HCT116 (cell line): ENCODE measurements at regions not wholly inside any gene's neighbourhood (a gene's known extent, or its start where the extent isn't known, plus 50 kb on each side); places are given as distances from the start of the nearest gene placed in this dataset.
"Not testable (repeated sequence)": the region's sequence is repeated elsewhere in the genome, so short reads cannot be mapped to it uniquely, and the experiment has no call there.

Experiments
- ATAC-seq: fragments of 200-7000 bp; cut with Tn5 transposase; 2 replicates; pipeline ENCODE4 v1.9.1; 2020; ENCODE audit warnings: mild to moderate bottlenecking, moderate library complexity
- BruUV-seq: library from RNA; stranded (reverse); fragments of 400-500 nt; replicated peaks from 2 replicates; lab custom pipeline; 2021; lab: Mats Ljungman, UMichigan
- CTCF ChIA-PET: fragments of 300-600 bp; sonication (Branson Sonifier 250); formaldehyde crosslinking; loops from one replicate; lab custom pipeline; 2021; ENCODE audit warnings: antibody characterized with exemption; lab: Charles Lee
- POLR2A ChIA-PET: fragments of 300-600, 350-600 bp; sonication (Branson Sonifier 250); formaldehyde crosslinking; loops from one replicate; lab custom pipeline; 2021; ENCODE audit warnings: antibody characterized with exemption; lab: Charles Lee
- RAD21 ChIA-PET, 2 experiments: fragments of 300-600 bp; sonication (Branson Sonifier 250); formaldehyde crosslinking; loops; one replicate each; lab custom pipeline; 2023; ENCODE audit warnings: low total read pairs in 2 of 2; ENCODE audit not compliant: uncharacterized antibody in 2 of 2, unreplicated experiment in 2 of 2, low non-redundant PET in 1 of 2; lab: Charles Lee
- DNase-seq: peaks from one replicate; pipeline ENCODE4 v3.0.0-alpha.2; 2010; ENCODE audit warnings: low read depth, low spot score
- H2AFZ ChIP-seq: fragments of 200-600 bp; shearing (Covaris generic), sonication (generic); 2 replicates; pipeline ENCODE4 v1.6.1; 2017; ENCODE audit warnings: low read depth, mixed run types, mixed read lengths, antibody characterized with exemption, low read length; ENCODE audit not compliant: poor library complexity, severe bottlenecking
- H3K27ac ChIP-seq: 2 replicates; pipeline ENCODE4 v1.5.1; 2012; ENCODE audit warnings: low read depth, low read length
- H3K27me3 ChIP-seq: fragments of 200-600 bp; sonication (generic); 2 replicates; pipeline ENCODE4 v1.6.1; 2016; ENCODE audit warnings: mixed run types, low read length, mixed read lengths; ENCODE audit not compliant: insufficient read depth
- H3K36me3 ChIP-seq, 2 experiments: fragments of 200-500 bp in 1 of 2; fragments of 200-600 bp in 1 of 2; sonication (Bioruptor generic) in 1 of 2; sonication (generic) in 1 of 2; 2 replicates each; pipeline versions ENCODE4 v1.5.1 to v1.6.1; 2014 to 2016; ENCODE audit warnings: low read length in 2 of 2, inconsistent platforms in 1 of 2, mixed read lengths in 1 of 2, mixed run types in 1 of 2; ENCODE audit not compliant: insufficient read depth in 2 of 2, control insufficient read depth in 1 of 2
- H3K4me1 ChIP-seq, 2 experiments: fragments of 200-600 bp in 1 of 2; sonication (generic) in 1 of 2; 2 replicates each; pipeline versions ENCODE4 v1.5.1 to v1.6.1; 2012 to 2017; ENCODE audit warnings: low read length in 2 of 2, inconsistent platforms in 1 of 2, mild to moderate bottlenecking in 1 of 2, mixed read lengths in 1 of 2, mixed run types in 1 of 2, moderate library complexity in 1 of 2; ENCODE audit not compliant: insufficient read depth in 2 of 2, control insufficient read depth in 1 of 2
- H3K4me2 ChIP-seq: fragments of 200-600 bp; sonication (generic); 2 replicates; pipeline ENCODE4 v1.6.1; 2017; ENCODE audit warnings: mixed run types, low read length, mixed read lengths
- H3K4me3 ChIP-seq, 2 experiments: fragments of 200-600 bp in 1 of 2; sonication (generic) in 1 of 2; replicated peaks in 1 of 2; 2 replicates each; pipeline ENCODE4 v1.5.1; 2011 to 2016; ENCODE audit warnings: low read length in 2 of 2, control low read depth in 1 of 2, low read depth in 1 of 2, mild to moderate bottlenecking in 1 of 2, mixed read lengths in 1 of 2, mixed run types in 1 of 2
- H3K79me2 ChIP-seq: fragments of 200-600 bp; sonication (generic); 2 replicates; pipeline ENCODE4 v1.6.1; 2017; ENCODE audit warnings: mild to moderate bottlenecking, mixed run types, low read length, moderate library complexity, mixed read lengths; ENCODE audit not compliant: insufficient read depth
- H3K9ac ChIP-seq: fragments of 200-600 bp; sonication (generic); 2 replicates; pipeline ENCODE4 v1.6.1; 2016; ENCODE audit warnings: low read length, mixed read lengths
- H3K9me2 ChIP-seq: fragments of 200-600 bp; sonication (generic), shearing (Covaris generic); 2 replicates; pipeline ENCODE4 v1.6.1; 2017; ENCODE audit warnings: mixed run types, mild to moderate bottlenecking, moderate library complexity; ENCODE audit not compliant: insufficient read depth
- H3K9me3 ChIP-seq, 2 experiments: fragments of 200-500 bp in 1 of 2; fragments of 200-600 bp in 1 of 2; sonication (Bioruptor generic) in 1 of 2; sonication (generic) in 1 of 2; 2 replicates each; pipeline ENCODE4 v1.6.1; 2014 to 2017; ENCODE audit warnings: low read length in 2 of 2, mixed read lengths in 2 of 2, inconsistent platforms in 1 of 2, low read depth in 1 of 2, mild to moderate bottlenecking in 1 of 2, mixed run types in 1 of 2, moderate library complexity in 1 of 2; ENCODE audit not compliant: control insufficient read depth in 1 of 2, insufficient read depth in 1 of 2
- H4K20me1 ChIP-seq: fragments of 200-600 bp; sonication (generic), shearing (Covaris generic); 2 replicates; pipeline ENCODE4 v1.6.1; 2017; ENCODE audit warnings: mixed run types, mild to moderate bottlenecking, moderate library complexity; ENCODE audit not compliant: insufficient read depth
- intact Hi-C: fragments of 100-400 bp; cut with micrococcal nuclease; formaldehyde crosslinking; loops from 2 replicates; pipeline ENCODE4 v1.10.0; 2022

DNA sequence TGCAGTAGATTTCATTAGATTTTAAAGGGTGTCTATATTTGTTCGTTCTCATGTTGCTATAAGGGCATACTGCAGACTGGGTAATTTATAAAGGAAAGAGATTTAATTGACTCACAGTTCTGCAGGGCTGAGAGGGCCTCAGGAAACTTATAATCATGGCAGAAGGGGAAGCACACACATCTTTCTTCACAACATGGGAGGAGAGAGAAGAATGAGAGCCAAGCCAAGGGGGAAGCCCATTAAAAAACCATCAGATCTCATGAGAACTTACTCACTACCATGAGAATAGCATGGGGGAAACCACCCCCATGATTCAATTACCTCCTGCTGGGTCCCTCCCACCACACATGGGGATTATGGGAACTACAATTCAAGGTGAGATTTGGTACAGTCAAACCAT, 99.5 kb upstream of the TCF21 start:
- H3K9me3 ChIP-seq, intact Hi-C loops, POLR2A ChIA-PET, RAD21 ChIA-PET, H3K27me3 ChIP-seq, H3K9me2 ChIP-seq, H3K4me1 ChIP-seq, ATAC-seq, H3K27ac ChIP-seq, H3K79me2 ChIP-seq, CTCF ChIA-PET, H3K36me3 ChIP-seq, BruUV-seq, H2AFZ ChIP-seq, H4K20me1 ChIP-seq, H3K9ac ChIP-seq, DNase-seq, H3K4me3 ChIP-seq, H3K4me2 ChIP-seq: not testable (repeated sequence)

- BruUV-seq: not testable (repeated sequence)
These were observed 98.2 kb upstream of the TCF21 start for GRCh38 chr6:133790756-133791155.

DNA sequence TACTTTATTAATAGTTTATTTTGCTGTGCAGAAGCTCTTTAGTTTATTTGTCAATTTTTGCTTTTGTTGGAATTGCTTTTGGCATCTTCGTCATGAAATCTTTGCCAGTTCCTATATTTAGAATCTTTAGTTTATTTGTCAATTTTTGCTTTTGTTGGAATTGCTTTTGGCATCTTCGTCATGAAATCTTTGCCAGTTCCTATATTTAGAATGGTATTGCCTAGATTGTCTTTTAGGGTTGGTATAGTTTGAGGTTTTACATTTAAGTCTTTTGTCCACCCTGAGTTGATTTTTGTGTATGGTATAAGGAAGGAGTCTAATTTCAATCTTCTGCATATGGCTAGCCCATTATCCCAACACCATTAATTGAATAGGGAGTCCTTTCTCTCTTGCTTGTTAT, 93.9 kb upstream of the TCF21 start:
- intact Hi-C loops, H3K27ac ChIP-seq, RAD21 ChIA-PET, ATAC-seq, H3K27me3 ChIP-seq, BruUV-seq, H3K9me2 ChIP-seq, DNase-seq, POLR2A ChIA-PET, H3K9ac ChIP-seq, H3K4me2 ChIP-seq, H3K4me3 ChIP-seq, H3K4me1 ChIP-seq, H2AFZ ChIP-seq, H3K36me3 ChIP-seq, H3K79me2 ChIP-seq, CTCF ChIA-PET, H4K20me1 ChIP-seq, H3K9me3 ChIP-seq: not testable (repeated sequence)

More at GRCh38 chr6:133790756-133791155, 98.2 kb upstream of the TCF21 start:
- POLR2A ChIA-PET, H3K4me1 ChIP-seq, H3K4me2 ChIP-seq, H3K36me3 ChIP-seq, CTCF ChIA-PET, ATAC-seq, H3K9me2 ChIP-seq, intact Hi-C loops, H3K27ac ChIP-seq, H2AFZ ChIP-seq, H3K27me3 ChIP-seq, RAD21 ChIA-PET, H3K4me3 ChIP-seq, DNase-seq, H4K20me1 ChIP-seq, H3K79me2 ChIP-seq, H3K9me3 ChIP-seq, H3K9ac ChIP-seq: not testable (repeated sequence)
